ENCODE measurements at regions not wholly inside any gene's neighbourhood (a gene's known extent, or its start where the extent isn't known, plus 50 kb on each side); places are given as distances from the start of the nearest gene placed in this dataset.

DNA sequence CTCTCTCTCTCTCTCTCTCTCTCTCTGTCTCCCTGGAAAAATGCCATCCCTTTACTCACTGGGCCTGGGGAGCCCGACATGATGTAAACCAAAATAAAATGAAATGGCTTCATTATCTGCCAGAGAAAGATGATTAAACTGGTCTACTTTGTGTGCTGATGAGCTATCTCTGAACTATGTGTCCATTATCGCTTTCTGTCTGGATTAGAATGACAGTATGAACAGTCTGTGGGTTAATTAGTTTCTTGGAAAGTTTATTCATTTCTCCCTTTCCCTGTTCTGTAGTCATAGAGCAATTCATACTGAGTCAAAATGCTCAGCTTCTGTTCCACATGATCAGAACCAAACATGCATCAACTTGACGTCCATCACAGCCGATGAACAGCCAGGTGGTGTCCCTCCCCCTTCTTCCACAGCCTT lies 72.4 kb upstream of the KCND3 start:
- H3K4me2 ChIP-seq (ENCODE audit: low read depth, low read length, poor library complexity, severe bottlenecking), result no peak overlapping the region
- H2AFZ ChIP-seq (ENCODE audit: low read length), result no peak overlapping the region
- H3K9ac ChIP-seq (ENCODE audit: low read depth, low read length, poor library complexity, severe bottlenecking), result no peak overlapping the region
- no peaks in the 10 kb centered on the region for H3K79me2 ChIP-seq (ENCODE audit: insufficient read depth, low read length)
- no peaks in the 10 kb centered on the region for H3K27me3 ChIP-seq (ENCODE audit: insufficient read depth, low read length, poor library complexity, severe bottlenecking)
- no peaks in the 10 kb centered on the region for H3K9me3 ChIP-seq (ENCODE audit: insufficient read depth, low read depth, low read length)
- no peaks in the 10 kb centered on the region for H3K9me2 ChIP-seq (replicated peaks; ENCODE audit: low read depth, low read length)
- no peaks in the 10 kb centered on the region for H3K4me1 ChIP-seq (ENCODE audit: insufficient read depth, low read length, poor library complexity, severe bottlenecking)
- no peaks in the 10 kb centered on the region for H3F3A ChIP-seq (ENCODE audit: low read depth)
- no peaks in the 10 kb centered on the region for H3K36me3 ChIP-seq (ENCODE audit: insufficient read depth, low read length)
- TF ChIP-seq EZH2phosphoT487 (IDR thresholded peaks at IDR 0.05; ENCODE audit: borderline replicate concordance), result no peak
- TF ChIP-seq, protein P1, sequence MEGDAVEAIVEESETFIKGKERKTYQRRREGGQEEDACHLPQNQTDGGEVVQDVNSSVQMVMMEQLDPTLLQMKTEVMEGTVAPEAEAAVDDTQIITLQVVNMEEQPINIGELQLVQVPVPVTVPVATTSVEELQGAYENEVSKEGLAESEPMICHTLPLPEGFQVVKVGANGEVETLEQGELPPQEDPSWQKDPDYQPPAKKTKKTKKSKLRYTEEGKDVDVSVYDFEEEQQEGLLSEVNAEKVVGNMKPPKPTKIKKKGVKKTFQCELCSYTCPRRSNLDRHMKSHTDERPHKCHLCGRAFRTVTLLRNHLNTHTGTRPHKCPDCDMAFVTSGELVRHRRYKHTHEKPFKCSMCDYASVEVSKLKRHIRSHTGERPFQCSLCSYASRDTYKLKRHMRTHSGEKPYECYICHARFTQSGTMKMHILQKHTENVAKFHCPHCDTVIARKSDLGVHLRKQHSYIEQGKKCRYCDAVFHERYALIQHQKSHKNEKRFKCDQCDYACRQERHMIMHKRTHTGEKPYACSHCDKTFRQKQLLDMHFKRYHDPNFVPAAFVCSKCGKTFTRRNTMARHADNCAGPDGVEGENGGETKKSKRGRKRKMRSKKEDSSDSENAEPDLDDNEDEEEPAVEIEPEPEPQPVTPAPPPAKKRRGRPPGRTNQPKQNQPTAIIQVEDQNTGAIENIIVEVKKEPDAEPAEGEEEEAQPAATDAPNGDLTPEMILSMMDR (conservative IDR thresholded peaks at IDR 0.05; ENCODE audit: low read length), result no peak
- no peaks in the 10 kb centered on the region for H4K20me1 ChIP-seq (ENCODE audit: insufficient read depth, low read length, poor library complexity, severe bottlenecking)
- no peak overlapping the region for H3K4me3 ChIP-seq (ENCODE audit: low read length, poor library complexity, severe bottlenecking)

DNA sequence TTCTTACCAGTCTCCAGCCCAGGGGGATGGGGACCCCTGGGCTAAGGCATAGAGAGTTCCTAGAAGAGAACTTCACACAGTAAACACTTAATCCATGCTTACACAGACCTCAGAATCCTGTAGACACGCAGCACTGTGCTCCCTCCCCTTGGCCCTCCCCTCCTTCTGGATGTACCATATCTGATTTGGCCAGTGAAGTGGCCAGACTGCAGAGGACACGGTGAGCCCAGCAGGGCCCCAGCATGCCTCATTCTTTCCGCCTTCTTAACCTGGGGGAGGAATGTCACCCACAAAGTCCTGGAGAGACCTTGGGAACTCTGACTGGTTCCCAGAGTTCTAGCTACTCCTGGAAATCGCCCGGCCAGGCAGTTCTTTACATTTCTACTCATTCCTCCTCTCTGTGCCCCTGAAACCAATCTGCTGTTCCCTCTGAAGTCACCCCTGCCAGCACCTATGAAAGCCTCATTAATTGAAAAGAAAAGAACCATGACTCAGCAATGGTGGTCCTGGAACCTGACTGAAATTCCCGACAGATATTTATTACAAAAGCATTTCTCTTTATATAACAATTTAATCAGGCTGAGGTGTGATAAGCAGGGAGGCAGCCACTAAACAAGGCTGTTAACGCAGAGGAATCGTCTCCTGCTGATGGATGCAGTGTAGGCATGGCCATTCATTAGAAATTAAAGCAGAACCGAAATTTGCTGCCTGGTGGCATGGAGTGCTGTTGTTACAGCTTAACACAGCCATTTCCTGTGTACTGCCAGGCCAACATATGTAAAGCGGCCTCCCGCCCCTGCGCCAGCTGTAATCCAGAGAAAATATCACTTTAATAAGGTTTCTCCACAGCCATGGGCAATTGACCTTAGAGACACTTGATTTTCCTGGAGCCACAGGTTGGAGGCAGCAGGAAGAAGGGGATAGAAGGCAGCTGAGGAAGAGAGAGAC lies 74.6 kb upstream of the KCND3 start:
- H3K9ac ChIP-seq (ENCODE audit: low read depth, low read length, poor library complexity, severe bottlenecking), result no peak overlapping the region
- H3K36me3 ChIP-seq (ENCODE audit: insufficient read depth, low read length), result no peaks in the 10 kb centered on the region
- TF ChIP-seq, protein P1 (conservative IDR thresholded peaks at IDR 0.05; ENCODE audit: low read length), result no peak
- no peak for TF ChIP-seq EZH2phosphoT487 (IDR thresholded peaks at IDR 0.05; ENCODE audit: borderline replicate concordance)
- no peaks in the 10 kb centered on the region for H3K4me1 ChIP-seq (ENCODE audit: insufficient read depth, low read length, poor library complexity, severe bottlenecking)
- H3K79me2 ChIP-seq (ENCODE audit: insufficient read depth, low read length), result no peaks in the 10 kb centered on the region
- no peaks in the 10 kb centered on the region for H3K9me3 ChIP-seq (ENCODE audit: insufficient read depth, low read depth, low read length)
- no peak overlapping the region for H3K4me2 ChIP-seq (ENCODE audit: low read depth, low read length, poor library complexity, severe bottlenecking)
- no peaks in the 10 kb centered on the region for H3F3A ChIP-seq (ENCODE audit: low read depth)
- H3K9me2 ChIP-seq (replicated peaks; ENCODE audit: low read depth, low read length), result no peaks in the 10 kb centered on the region
- H3K4me3 ChIP-seq (ENCODE audit: low read length, poor library complexity, severe bottlenecking), result no peak overlapping the region
- no peaks in the 10 kb centered on the region for H4K20me1 ChIP-seq (ENCODE audit: insufficient read depth, low read length, poor library complexity, severe bottlenecking)
- no peak overlapping the region for H2AFZ ChIP-seq (ENCODE audit: low read length)
- H3K27me3 ChIP-seq (ENCODE audit: insufficient read depth, low read length, poor library complexity, severe bottlenecking), result no peaks in the 10 kb centered on the region

DNA sequence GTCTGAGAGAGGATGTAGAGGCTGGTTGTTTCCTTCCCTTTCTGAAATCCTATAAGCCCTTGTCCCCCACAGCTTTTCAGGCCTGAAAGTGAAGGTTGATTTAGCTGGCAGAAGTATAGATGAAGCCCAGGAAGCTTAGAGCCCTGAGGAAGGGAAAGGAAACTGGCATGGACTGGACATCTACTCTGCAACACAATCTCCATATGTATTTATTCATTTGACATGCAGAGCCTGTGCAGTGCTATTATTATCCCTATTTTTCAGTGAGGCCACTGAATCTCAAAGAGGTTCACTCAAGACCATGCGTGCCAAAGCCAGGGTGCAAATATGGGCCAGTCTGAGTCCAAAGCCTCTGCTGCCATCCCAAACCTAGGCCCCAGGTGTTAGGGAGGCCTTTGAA lies 78.5 kb upstream of the KCND3 start:
- H3K4me1 ChIP-seq (ENCODE audit: insufficient read depth, low read length, poor library complexity, severe bottlenecking), result no peaks in the 10 kb centered on the region
- no peaks in the 10 kb centered on the region for H3F3A ChIP-seq (ENCODE audit: low read depth)
- TF ChIP-seq, protein P1 (conservative IDR thresholded peaks at IDR 0.05; ENCODE audit: low read length), result no peak
- TF ChIP-seq EZH2phosphoT487 (IDR thresholded peaks at IDR 0.05; ENCODE audit: borderline replicate concordance), result no peak
- no peaks in the 10 kb centered on the region for H3K9me2 ChIP-seq (replicated peaks; ENCODE audit: low read depth, low read length)
- H3K4me2 ChIP-seq (ENCODE audit: low read depth, low read length, poor library complexity, severe bottlenecking), result no peak overlapping the region
- no peaks in the 10 kb centered on the region for H3K36me3 ChIP-seq (ENCODE audit: insufficient read depth, low read length)
- no peaks in the 10 kb centered on the region for H4K20me1 ChIP-seq (ENCODE audit: insufficient read depth, low read length, poor library complexity, severe bottlenecking)
- H3K79me2 ChIP-seq (ENCODE audit: insufficient read depth, low read length), result no peaks in the 10 kb centered on the region
- H3K27me3 ChIP-seq (ENCODE audit: insufficient read depth, low read length, poor library complexity, severe bottlenecking), result no peaks in the 10 kb centered on the region
- H3K9ac ChIP-seq (ENCODE audit: low read depth, low read length, poor library complexity, severe bottlenecking), result no peak overlapping the region
- H3K4me3 ChIP-seq (ENCODE audit: low read length, poor library complexity, severe bottlenecking), result no peak overlapping the region
- no peaks in the 10 kb centered on the region for H3K9me3 ChIP-seq (ENCODE audit: insufficient read depth, low read depth, low read length)
- no peak overlapping the region for H2AFZ ChIP-seq (ENCODE audit: low read length)
